Colonic mucosa (tissue), 4 donors: ENCODE measurements at regions not wholly inside any gene's neighbourhood (a gene's known extent, or its start where the extent isn't known, plus 50 kb on each side); places are given as distances from the start of the nearest gene placed in this dataset.

Experiments
- DNase-seq: peaks from one replicate; pipeline ENCODE4 v3.0.0-alpha.2; 2020
- H3K27ac ChIP-seq: fragments of 200-600 bp; one replicate; pipeline ENCODE4 v1.8.0; 2021
- H3K27me3 ChIP-seq: fragments of 200-600 bp; one replicate; pipeline ENCODE4 v1.8.0; 2021
- H3K36me3 ChIP-seq: fragments of 200-600 bp; one replicate; pipeline ENCODE4 v1.8.0; 2021
- H3K4me1 ChIP-seq: fragments of 200-600 bp; one replicate; pipeline ENCODE4 v1.8.0; 2021; ENCODE audit warnings: mild to moderate bottlenecking
- H3K4me3 ChIP-seq: fragments of 200-600 bp; one replicate; pipeline ENCODE4 v1.8.0; 2021
- H3K9ac ChIP-seq, 2 donors: one replicate each; pipeline ENCODE4 v1.7.0; 2013; ENCODE audit warnings: control low read depth in 2 of 2, low read depth in 2 of 2, low read length in 2 of 2
- H3K9me3 ChIP-seq: fragments of 200-600 bp; one replicate; pipeline ENCODE4 v1.8.0; 2021
- CTCF ChIP-seq: fragments of 200-600 bp; IDR thresholded peaks from one replicate; pipeline ENCODE4 v1.8.0; 2022; ENCODE audit warnings: antibody characterized with exemption, mild to moderate bottlenecking
- intact Hi-C: fragments of 100-400 bp; cut with DNase I; formaldehyde crosslinking; loops from one replicate; pipeline ENCODE4 v1.14.1; 2022
- donor health status: healthy.
- donor health status: DM: no; HTN: no; CAD: no.
- donor health status: DM: no; HTN: no; CAD: no.

- no peak for TF ChIP-seq CTCF
- DNase-seq: no peak
- Histone ChIP-seq H3K27ac (no peak overlapping the region), H3K9me3 (no peaks in the 10 kb centered on the region), H3K36me3 (no peaks in the 10 kb centered on the region), H3K4me1 (no peaks in the 10 kb centered on the region), H3K9ac (no peak overlapping the region), H3K27me3 (no peaks in the 10 kb centered on the region), H3K4me3 (no peak overlapping the region)
- intact Hi-C loops: no loop called here
These were observed 622.9 kb upstream of the SGO1 start for GRCh38 chr3:20808864-20809263.

DNA sequence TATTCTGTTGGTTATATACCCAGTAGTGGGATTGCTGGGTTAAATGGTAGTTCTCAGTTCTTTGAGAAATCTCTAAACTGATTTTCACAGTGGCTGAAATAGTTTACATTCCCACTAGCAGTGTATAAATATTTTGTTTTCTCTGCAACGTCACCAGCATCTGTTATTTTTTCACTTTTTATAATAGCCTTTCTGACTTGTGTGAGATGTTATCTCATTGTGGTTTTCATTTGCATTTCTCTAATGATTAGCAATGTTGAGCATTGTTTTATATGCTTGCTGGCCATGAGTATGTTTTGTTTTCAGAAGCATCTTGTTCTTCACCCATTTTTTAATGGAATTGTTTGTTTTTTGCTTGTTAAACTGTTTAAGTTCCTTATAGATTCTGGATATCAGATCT, 612.7 kb upstream of the SGO1 start:
- H3K4me3 ChIP-seq: no peak overlapping the region
- peaks cover 8% of the 10 kb centered on the region for H3K9me3 ChIP-seq

DNA sequence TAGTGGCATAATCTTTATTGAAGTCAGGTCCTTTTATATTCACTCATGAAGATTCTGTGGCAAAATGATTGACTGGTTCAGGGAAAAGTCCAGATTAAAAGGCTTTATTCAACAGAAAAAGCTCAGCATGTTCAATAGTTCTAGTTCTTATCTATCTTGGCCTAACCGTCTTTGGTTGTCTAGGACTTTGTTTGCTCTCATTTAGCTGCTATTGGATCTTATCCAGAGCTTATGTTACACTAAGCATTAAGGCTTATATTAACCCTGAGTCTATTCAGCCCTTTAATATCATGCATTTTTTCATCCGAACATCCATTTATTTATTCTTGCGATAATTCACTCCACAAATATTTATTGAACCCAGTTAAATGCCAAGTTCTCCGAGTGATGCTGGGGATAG, 601.0 kb upstream of the SGO1 start:
- H3K9me3 ChIP-seq: no peaks in the 10 kb centered on the region
- H3K36me3 ChIP-seq: no peaks in the 10 kb centered on the region
- no peaks in the 10 kb centered on the region for H3K27me3 ChIP-seq
- no peaks in the 10 kb centered on the region for H3K4me1 ChIP-seq
- no peak for DNase-seq
- intact Hi-C loops: no loop called here
- no peak overlapping the region for H3K4me3 ChIP-seq
- no peak overlapping the region for H3K27ac ChIP-seq
- no peak overlapping the region for H3K9ac ChIP-seq
- no peak for TF ChIP-seq CTCF

More for the DNA sequence above, 612.7 kb upstream of the SGO1 start:
- Histone ChIP-seq H3K36me3 (no peaks in the 10 kb centered on the region), H3K9ac (no peak overlapping the region), H3K4me1 (no peaks in the 10 kb centered on the region), H3K27ac (no peak overlapping the region), H3K27me3 (no peaks in the 10 kb centered on the region)
- no peak for DNase-seq
- TF ChIP-seq CTCF: no peak
- intact Hi-C loops: no loop called here

GRCh38 chr3:20776692-20777091, 590.7 kb upstream of the SGO1 start:
- intact Hi-C loops: no loop called here
- Histone ChIP-seq H3K4me1 (no peaks in the 10 kb centered on the region), H3K9ac (no peak overlapping the region), H3K27ac (no peak overlapping the region), H3K4me3 (no peak overlapping the region), H3K9me3 (no peaks in the 10 kb centered on the region), H3K27me3 (no peaks in the 10 kb centered on the region), H3K36me3 (no peaks in the 10 kb centered on the region)
- TF ChIP-seq CTCF: no peak
- DNase-seq: no peak

DNA sequence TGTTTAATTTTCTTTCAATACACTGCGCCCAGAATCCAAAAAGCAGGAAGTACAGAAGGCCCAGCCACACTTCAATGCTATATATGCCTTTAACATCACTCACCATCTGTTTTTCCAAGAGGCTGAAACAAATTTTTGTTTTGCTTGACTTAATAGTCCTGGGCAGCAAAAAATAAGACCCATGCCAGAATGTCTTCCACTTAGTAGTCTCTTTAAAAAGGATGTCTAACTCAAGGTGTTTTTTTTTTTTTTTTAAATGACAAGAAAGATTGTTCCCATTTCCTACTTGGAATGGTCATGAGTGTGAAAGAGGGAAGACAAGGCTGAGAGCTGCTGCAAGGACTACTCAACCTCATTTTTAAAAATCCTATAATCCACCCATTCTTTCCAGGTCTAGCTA, 590.3 kb upstream of the SGO1 start:
- no peak for DNase-seq
- no peak overlapping the region for H3K27ac ChIP-seq
- no peak for TF ChIP-seq CTCF
- H3K4me1 ChIP-seq: no peaks in the 10 kb centered on the region
- H3K9ac ChIP-seq: no peak overlapping the region
- no peaks in the 10 kb centered on the region for H3K36me3 ChIP-seq
- no peaks in the 10 kb centered on the region for H3K27me3 ChIP-seq
- H3K9me3 ChIP-seq: no peaks in the 10 kb centered on the region
- H3K4me3 ChIP-seq: no peak overlapping the region
- intact Hi-C loops: no loop called here
